MM.1S (cell line): ENCODE measurements at regions not wholly inside any gene's neighbourhood (a gene's known extent, or its start where the extent isn't known, plus 50 kb on each side); places are given as distances from the start of the nearest gene placed in this dataset.

Experiments
- DNase-seq: peaks from one replicate; pipeline ENCODE4 v3.0.0-alpha.2; 2015
- H2AFZ ChIP-seq: fragments of 300-600 bp; sonication (generic); 2 replicates; pipeline ENCODE4 v1.6.0; 2016; ENCODE audit warnings: antibody characterized with exemption, low read length
- H3F3A ChIP-seq: fragments of 300-600 bp; sonication (generic); 2 replicates; pipeline ENCODE4 v1.6.1; 2016; ENCODE audit warnings: mild to moderate bottlenecking, antibody characterized with exemption, low read length, moderate library complexity, mixed read lengths; ENCODE audit not compliant: insufficient read depth
- H3K27ac ChIP-seq: fragments of 300-600 bp; sonication (generic); 2 replicates; pipeline ENCODE4 v1.5.1; 2016; ENCODE audit warnings: mild to moderate bottlenecking, low read length
- H3K27me3 ChIP-seq: fragments of 300-600 bp; sonication (generic); replicated peaks from 2 replicates; pipeline ENCODE4 v1.6.0; 2016; ENCODE audit warnings: low read length; ENCODE audit not compliant: insufficient read depth
- H3K36me3 ChIP-seq: fragments of 300-600 bp; sonication (generic); replicated peaks from 2 replicates; pipeline ENCODE4 v1.6.1; 2016; ENCODE audit warnings: mild to moderate bottlenecking, low read length, mixed read lengths; ENCODE audit not compliant: insufficient read depth
- H3K4me1 ChIP-seq: fragments of 300-600 bp; sonication (generic); 2 replicates; pipeline ENCODE4 v1.6.1; 2016; ENCODE audit warnings: low read length, mixed read lengths
- H3K4me2 ChIP-seq: fragments of 300-600 bp; sonication (generic); 2 replicates; pipeline ENCODE4 v1.6.0; 2016; ENCODE audit warnings: low read depth, low read length
- H3K4me3 ChIP-seq: fragments of 300-600 bp; sonication (generic); 2 replicates; pipeline ENCODE4 v1.5.1; 2016; ENCODE audit warnings: low read length, mixed read lengths
- H3K79me2 ChIP-seq: fragments of 300-600 bp; sonication (generic); 2 replicates; pipeline ENCODE4 v1.6.1; 2016; ENCODE audit warnings: mixed run types, low read length, mixed read lengths
- H3K9ac ChIP-seq: fragments of 300-600 bp; sonication (generic); 2 replicates; pipeline ENCODE4 v1.6.1; 2016; ENCODE audit warnings: low read length, mixed read lengths
- H3K9me2 ChIP-seq: fragments of 300-600 bp; sonication (generic); replicated peaks from 2 replicates; pipeline ENCODE4 v1.6.1; 2016; ENCODE audit warnings: mild to moderate bottlenecking, low read length, mixed read lengths; ENCODE audit not compliant: insufficient read depth
- H3K9me3 ChIP-seq: fragments of 300-600 bp; sonication (generic); replicated peaks from 2 replicates; pipeline ENCODE4 v1.6.1; 2016; ENCODE audit warnings: mild to moderate bottlenecking, low read length, mixed read lengths; ENCODE audit not compliant: insufficient read depth
- H4K20me1 ChIP-seq: fragments of 300-600 bp; sonication (generic); 2 replicates; pipeline ENCODE4 v1.6.1; 2016; ENCODE audit warnings: mild to moderate bottlenecking, low read length, moderate library complexity, mixed read lengths; ENCODE audit not compliant: insufficient read depth
- CTCF ChIP-seq: fragments of 300-600 bp; sonication (generic); IDR thresholded peaks from 2 replicates; pipeline ENCODE4 v1.5.1; 2016; ENCODE audit warnings: antibody characterized with exemption, low read length, mixed read lengths
- EZH2 ChIP-seq: fragments of 300-600 bp; sonication (generic); optimal IDR thresholded peaks from 2 replicates; pipeline ENCODE3; 2017; ENCODE audit warnings: low read depth, mild to moderate bottlenecking, antibody characterized with exemption, low read length, mixed read lengths
- EZH2phosphoT487 ChIP-seq: fragments of 300-600 bp; sonication (generic); IDR thresholded peaks from 2 replicates; pipeline ENCODE4 v1.6.1; 2018; ENCODE audit warnings: antibody characterized with exemption, low read length

- no peak overlapping the region for H3K4me2 ChIP-seq
- no peaks in the 10 kb centered on the region for H3K9me2 ChIP-seq
- TF ChIP-seq CTCF (no peak), EZH2 (no peak), EZH2phosphoT487 (no peak)
- no peaks in the 10 kb centered on the region for H4K20me1 ChIP-seq
- H3K4me3 ChIP-seq, result no peak overlapping the region
- H3K27ac ChIP-seq, result no peak overlapping the region
- H2AFZ ChIP-seq, result no peak overlapping the region
- H3K9ac ChIP-seq, result no peak overlapping the region
- H3K36me3 ChIP-seq, result no peaks in the 10 kb centered on the region
- no peaks in the 10 kb centered on the region for H3K9me3 ChIP-seq
- no peaks in the 10 kb centered on the region for H3K79me2 ChIP-seq
- no peaks in the 10 kb centered on the region for H3K4me1 ChIP-seq
- H3F3A ChIP-seq, result no peaks in the 10 kb centered on the region
- no peaks in the 10 kb centered on the region for H3K27me3 ChIP-seq
- DNase-seq, result no peak
Observed at GRCh38 chr18:30489890-30490643, 552.5 kb downstream of the DSC3 start.

- H4K20me1 ChIP-seq, result no peaks in the 10 kb centered on the region
- no peak overlapping the region for H3K4me3 ChIP-seq
- H3K9me2 ChIP-seq, result no peaks in the 10 kb centered on the region
- H2AFZ ChIP-seq, result no peak overlapping the region
- H3K36me3 ChIP-seq, result no peaks in the 10 kb centered on the region
- H3K27ac ChIP-seq, result no peak overlapping the region
- H3K9me3 ChIP-seq, result no peaks in the 10 kb centered on the region
- no peaks in the 10 kb centered on the region for H3K79me2 ChIP-seq
- H3K4me1 ChIP-seq, result no peaks in the 10 kb centered on the region
- no peak for DNase-seq
- H3K4me2 ChIP-seq, result no peak overlapping the region
- no peak overlapping the region for H3K9ac ChIP-seq
- TF ChIP-seq EZH2 (no peak), EZH2phosphoT487 (no peak), CTCF (no peak)
- H3K27me3 ChIP-seq, result no peaks in the 10 kb centered on the region
- no peaks in the 10 kb centered on the region for H3F3A ChIP-seq
Observed at GRCh38 chr18:30487962-30488361, 554.6 kb downstream of the DSC3 start.

- TF ChIP-seq EZH2phosphoT487, result no peak
- TF ChIP-seq EZH2, result no peak
- TF ChIP-seq CTCF, result no peak
- H3K27me3 ChIP-seq, result no peaks in the 10 kb centered on the region
- H3F3A ChIP-seq, result no peaks in the 10 kb centered on the region
- no peak overlapping the region for H3K9ac ChIP-seq
- no peaks in the 10 kb centered on the region for H3K9me2 ChIP-seq
- H3K4me2 ChIP-seq, result no peak overlapping the region
- H3K4me3 ChIP-seq, result no peak overlapping the region
- no peak overlapping the region for H3K27ac ChIP-seq
- no peaks in the 10 kb centered on the region for H3K4me1 ChIP-seq
- no peak overlapping the region for H2AFZ ChIP-seq
- no peaks in the 10 kb centered on the region for H3K79me2 ChIP-seq
- no peak for DNase-seq
- H3K36me3 ChIP-seq, result no peaks in the 10 kb centered on the region
- H3K9me3 ChIP-seq, result no peaks in the 10 kb centered on the region
- H4K20me1 ChIP-seq, result no peaks in the 10 kb centered on the region
Observed at GRCh38 chr18:30486856-30487255, 555.7 kb downstream of the DSC3 start.
